IMR-90 (cell line): ENCODE measurements at regions not wholly inside any gene's neighbourhood (a gene's known extent, or its start where the extent isn't known, plus 50 kb on each side); places are given as distances from the start of the nearest gene placed in this dataset.

Experiments
- ATAC-seq: fragments of 200-7000 bp; cut with Tn5 transposase; 2 replicates; pipeline ENCODE4 v1.9.1; 2020; ENCODE audit warnings: low read depth, mild to moderate bottlenecking, moderate library complexity
- BruUV-seq: library from RNA; stranded (reverse); fragments of 400-500 nt; replicated peaks from 2 replicates; lab custom pipeline; 2021; lab: Mats Ljungman, UMichigan
- CTCF ChIA-PET: fragments of 300-600 bp; formaldehyde crosslinking; extraction: SDS; loops from one replicate; lab custom pipeline; 2021; ENCODE audit warnings: antibody characterized with exemption; lab: Yijun Ruan, JAX
- POLR2A ChIA-PET: fragments of 300-600 bp; sonication (Branson Sonifier 250); formaldehyde crosslinking; loops from one replicate; lab custom pipeline; 2022; ENCODE audit warnings: antibody characterized with exemption; ENCODE audit not compliant: unreplicated experiment; lab: Charles Lee
- DNase-seq: peaks from one replicate; pipeline ENCODE4 v3.0.0; 2013
- H2AFZ ChIP-seq: replicated peaks from 2 replicates; pipeline ENCODE3; 2013; ENCODE audit warnings: low read length, mild to moderate bottlenecking; ENCODE audit not compliant: poor library complexity
- H2AK5ac ChIP-seq: 2 replicates; pipeline ENCODE4 v1.6.1; 2013; ENCODE audit warnings: low read depth, low read length, inconsistent platforms
- H2AK9ac ChIP-seq: replicated peaks from 2 replicates; pipeline ENCODE3; 2013; ENCODE audit warnings: mild to moderate bottlenecking, low read depth, low read length, moderate library complexity; ENCODE audit not compliant: poor library complexity
- H2BK120ac ChIP-seq: 2 replicates; pipeline ENCODE4 v1.6.1; 2013; ENCODE audit warnings: low read depth, low read length, inconsistent platforms
- H2BK15ac ChIP-seq: 3 replicates; pipeline ENCODE4 v1.6.1; 2013; ENCODE audit warnings: low read depth, low read length, inconsistent platforms
- H2BK20ac ChIP-seq: 2 replicates; pipeline ENCODE4 v1.6.1; 2013; ENCODE audit warnings: low read depth, mild to moderate bottlenecking, inconsistent platforms, low read length, moderate library complexity
- H2BK5ac ChIP-seq: 2 replicates; pipeline ENCODE4 v1.6.1; 2013; ENCODE audit warnings: mild to moderate bottlenecking, low read depth, low read length, inconsistent platforms; ENCODE audit not compliant: poor library complexity, severe bottlenecking
- H3K14ac ChIP-seq: replicated peaks from 2 replicates; pipeline ENCODE4 v1.6.1; 2013; ENCODE audit warnings: low read depth, low read length, inconsistent platforms
- H3K18ac ChIP-seq: 2 replicates; pipeline ENCODE4 v1.6.1; 2013; ENCODE audit warnings: low read depth, low read length, control low read depth
- H3K23ac ChIP-seq: 2 replicates; pipeline ENCODE4 v1.6.1; 2013; ENCODE audit warnings: low read depth, low read length, inconsistent platforms
- H3K27ac ChIP-seq: 2 replicates; pipeline ENCODE4 v1.5.1; 2013; ENCODE audit warnings: mild to moderate bottlenecking, control low read depth, low read length; ENCODE audit not compliant: insufficient read depth
- H3K27me3 ChIP-seq: 2 replicates; pipeline ENCODE4 v1.6.1; 2013; ENCODE audit warnings: low read length; ENCODE audit not compliant: control insufficient read depth, insufficient read depth
- H3K36me3 ChIP-seq: 2 replicates; pipeline ENCODE4 v1.6.1; 2013; ENCODE audit warnings: low read length, mixed read lengths; ENCODE audit not compliant: control insufficient read depth, insufficient read depth
- H3K4ac ChIP-seq: 2 replicates; pipeline ENCODE4 v1.6.1; 2013; ENCODE audit warnings: low read depth, low read length, inconsistent platforms
- H3K4me1 ChIP-seq: 2 replicates; pipeline ENCODE4 v1.6.1; 2013; ENCODE audit warnings: low read length, mixed read lengths; ENCODE audit not compliant: control insufficient read depth, insufficient read depth
- H3K4me2 ChIP-seq: 2 replicates; pipeline ENCODE4 v1.6.1; 2013; ENCODE audit warnings: low read depth, mild to moderate bottlenecking, control low read depth, low read length, moderate library complexity
- H3K4me3 ChIP-seq: 2 replicates; pipeline ENCODE4 v1.5.1; 2013; ENCODE audit warnings: low read depth, mild to moderate bottlenecking, control low read depth, low read length, moderate library complexity; ENCODE audit not compliant: insufficient read depth
- H3K56ac ChIP-seq: 2 replicates; pipeline ENCODE4 v1.6.1; 2013; ENCODE audit warnings: low read length, inconsistent platforms; ENCODE audit not compliant: insufficient read depth; ENCODE audit errors: extremely low read depth
- H3K79me1 ChIP-seq, 2 experiments: 2 replicates each; pipeline ENCODE4 v1.6.1; 2013; ENCODE audit warnings: low read length in 2 of 2, inconsistent platforms in 1 of 2, low read depth in 1 of 2
- H3K9ac ChIP-seq: 2 replicates; pipeline ENCODE4 v1.6.1; 2013; ENCODE audit warnings: low read depth, low read length, control low read depth
- H3K9me1 ChIP-seq: 2 replicates; pipeline ENCODE4 v1.6.1; 2013; ENCODE audit warnings: low read length, inconsistent platforms; ENCODE audit not compliant: insufficient read depth
- H3K9me3 ChIP-seq: 2 replicates; pipeline ENCODE4 v1.6.1; 2013; ENCODE audit warnings: low read length; ENCODE audit not compliant: control insufficient read depth, insufficient read depth
- H4K20me1 ChIP-seq: 2 replicates; pipeline ENCODE4 v1.6.1; 2013; ENCODE audit warnings: low read length, inconsistent platforms; ENCODE audit not compliant: insufficient read depth
- H4K5ac ChIP-seq: 2 replicates; pipeline ENCODE4 v1.6.1; 2013; ENCODE audit warnings: mild to moderate bottlenecking, low read depth, low read length, control low read depth
- H4K8ac ChIP-seq, 2 experiments: 2 replicates each; pipeline ENCODE4 v1.6.1; 2013; ENCODE audit warnings: low read depth in 2 of 2, low read length in 2 of 2, control low read depth in 1 of 2, inconsistent platforms in 1 of 2
- H4K91ac ChIP-seq: 2 replicates; pipeline ENCODE4 v1.6.1; 2013; ENCODE audit warnings: low read depth, low read length, inconsistent platforms; ENCODE audit not compliant: insufficient read depth
- CEBPB ChIP-seq: IDR thresholded peaks from 2 replicates; pipeline ENCODE4 v1.6.1; 2012; ENCODE audit warnings: low read depth, low read length, improper control_type of control experiment
- MXI1 ChIP-seq: IDR thresholded peaks from 2 replicates; pipeline ENCODE4 v1.6.1; 2012; ENCODE audit warnings: low read depth, mild to moderate bottlenecking, low read length, moderate library complexity, borderline replicate concordance
- RCOR1 ChIP-seq: IDR thresholded peaks from 2 replicates; pipeline ENCODE4 v1.6.1; 2012; ENCODE audit warnings: mild to moderate bottlenecking, low read length, improper control_type of control experiment; ENCODE audit not compliant: insufficient replicate concordance
- RFX5 ChIP-seq: IDR thresholded peaks from 2 replicates; pipeline ENCODE4 v1.8.0; 2012; ENCODE audit warnings: low read depth, mild to moderate bottlenecking, low read length, moderate library complexity
- SMC3 ChIP-seq: fragments of 150-350 bp; IDR thresholded peaks from 2 replicates; pipeline ENCODE4 v1.6.1; 2016; ENCODE audit warnings: low read depth, mild to moderate bottlenecking, antibody characterized with exemption, low read length, moderate library complexity
- WGBS, 2 experiments: methylation state at CpG; one replicate each; pipeline versions ENCODE4 v1.1.5 to v1.1.7; 2013; ENCODE audit warnings: missing lambda C conversion rate in 2 of 2; ENCODE audit not compliant: insufficient read length in 1 of 2; ENCODE audit errors: extremely low coverage in 2 of 2; 5-methylcytosine and 5-hydroxymethylcytosine counted together
- dilution Hi-C: fragments of 300-500 bp; cut with HindIII; formaldehyde crosslinking; loops from one replicate; pipeline ENCODE4 v1.14.3; 2018; ENCODE audit warnings: low sequenced_read_pairs; ENCODE audit not compliant: unreplicated experiment
- in situ Hi-C: fragments of 300-500 bp; cut with MboI; formaldehyde crosslinking; loops from 3 replicates; pipeline ENCODE4 v1.14.3; 2019; ENCODE audit warnings: low sequenced_read_pairs, inconsistent platforms, mixed read lengths
- intact Hi-C: fragments of 100-400 bp; cut with micrococcal nuclease; formaldehyde crosslinking; loops from 2 replicates; pipeline ENCODE4 v1.10.0; 2022
- TF ChIP-seq, protein P1 (sequence below): fragments of 150-350 bp; IDR thresholded peaks from 2 replicates; pipeline ENCODE4 v1.6.1; 2017; ENCODE audit warnings: mild to moderate bottlenecking, antibody characterized with exemption, low read length, low read depth

DNA sequence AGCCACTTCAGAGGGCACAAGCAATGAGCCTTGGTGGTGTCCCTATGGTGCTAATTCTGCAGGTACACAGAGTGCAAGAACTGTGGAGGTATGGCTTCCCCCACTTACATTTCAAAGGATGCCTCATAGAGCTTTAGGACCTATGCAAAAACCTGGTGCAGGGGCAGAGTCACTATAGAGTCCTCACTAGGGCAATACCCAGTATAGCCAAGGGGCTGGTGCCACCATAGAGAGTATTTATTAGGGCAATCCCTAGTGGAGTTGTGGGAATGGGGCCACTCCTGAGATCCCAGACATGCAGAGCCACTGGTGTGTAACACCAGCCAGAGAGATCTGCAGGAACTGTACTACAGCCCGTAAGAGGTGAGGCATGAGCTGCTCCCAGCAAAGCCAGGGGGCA, 312.2 kb downstream of the SLC4A3 start:
- Histone ChIP-seq H3K56ac (no peak overlapping the region), H2BK20ac (no peak overlapping the region), H2BK5ac (no peak overlapping the region), H2BK15ac (no peak overlapping the region), H3K9me3 (no peaks in the 10 kb centered on the region), H2BK120ac (no peak overlapping the region), H3K79me1 (no peaks in the 10 kb centered on the region), H3K4me3 (no peak overlapping the region), H3K18ac (no peak overlapping the region), H4K5ac (no peak overlapping the region), H4K8ac (no peak overlapping the region), H3K9me1 (no peaks in the 10 kb centered on the region), H3K9ac (no peak overlapping the region), H2AK5ac (no peak overlapping the region), H4K91ac (no peak overlapping the region), H2AFZ (peak overlapping the region; percentile 21), H2AK9ac (no peak overlapping the region), H3K27me3 (no peaks in the 10 kb centered on the region), H3K4ac (no peak overlapping the region), H3K4me1 (no peaks in the 10 kb centered on the region), H3K14ac (no peak overlapping the region), H3K36me3 (no peaks in the 10 kb centered on the region), H3K4me2 (no peak overlapping the region), H4K20me1 (no peaks in the 10 kb centered on the region), H3K23ac (no peak overlapping the region), H3K27ac (no peak overlapping the region)
- dilution Hi-C loops: no loop called here
- BruUV-seq: no TSS peak
- TF ChIP-seq RFX5: no peak
- no peak for TF ChIP-seq MXI1
- no peak for TF ChIP-seq CEBPB
- TF ChIP-seq RCOR1: no peak
- TF ChIP-seq, protein P1, sequence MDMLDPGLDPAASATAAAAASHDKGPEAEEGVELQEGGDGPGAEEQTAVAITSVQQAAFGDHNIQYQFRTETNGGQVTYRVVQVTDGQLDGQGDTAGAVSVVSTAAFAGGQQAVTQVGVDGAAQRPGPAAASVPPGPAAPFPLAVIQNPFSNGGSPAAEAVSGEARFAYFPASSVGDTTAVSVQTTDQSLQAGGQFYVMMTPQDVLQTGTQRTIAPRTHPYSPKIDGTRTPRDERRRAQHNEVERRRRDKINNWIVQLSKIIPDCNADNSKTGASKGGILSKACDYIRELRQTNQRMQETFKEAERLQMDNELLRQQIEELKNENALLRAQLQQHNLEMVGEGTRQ: no peak
- TF ChIP-seq SMC3: no peak
- no CpG with 5 or more reads among the region's 1 CpG for whole genome bisulfite sequencing, 2 experiments
- intact Hi-C loops: no loop called here
- DNase-seq (no peak), ATAC-seq (no peak)
- CTCF ChIA-PET: no interaction called here
- POLR2A ChIA-PET: no interaction called here
- in situ Hi-C loops: no loop called here
